ENCODE measurements at regions not wholly inside any gene's neighbourhood (a gene's known extent, or its start where the extent isn't known, plus 50 kb on each side); places are given as distances from the start of the nearest gene placed in this dataset.

DNA sequence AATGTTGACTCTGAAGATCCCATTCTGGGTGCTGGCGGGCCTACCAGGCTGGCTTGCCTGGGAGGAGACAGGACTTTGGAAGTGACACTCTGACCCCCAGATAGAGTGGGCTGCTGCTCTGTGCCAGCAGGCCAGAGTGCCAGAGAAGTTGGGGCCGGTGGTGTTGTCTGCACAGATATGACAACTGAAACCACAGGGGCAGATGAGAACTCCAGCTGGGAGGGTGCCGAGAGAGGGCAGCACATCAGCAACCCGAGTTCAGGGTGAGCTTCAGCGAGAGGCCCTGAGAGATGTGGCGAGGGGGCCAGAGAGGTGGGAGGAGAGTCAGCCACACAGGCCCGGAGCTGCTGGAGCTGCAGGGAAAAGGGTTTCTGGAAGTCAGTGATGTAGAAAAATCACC lies 193.2 kb upstream of the MGMT start:
- ATAC-seq (no peak), DNase-seq (no peak)
- peaks cover 0 to 8% (median 0%) of the 10 kb centered on the region in 3 donors for H3K27me3 ChIP-seq (ENCODE audit: insufficient read depth in 3 of 3, low read length in 2 of 3)
- H3K36me3 ChIP-seq (ENCODE audit: insufficient read depth in 1 of 2, low read depth in 1 of 2) = no peaks in the 10 kb centered on the region
- WGBS, 3 donors = 68 to 79% (median 70%) methylated on average over 7 of the region's 7 CpGs
- intact Hi-C loops (cut with DNase I) = no loop called here
- TF ChIP-seq, protein P1, sequence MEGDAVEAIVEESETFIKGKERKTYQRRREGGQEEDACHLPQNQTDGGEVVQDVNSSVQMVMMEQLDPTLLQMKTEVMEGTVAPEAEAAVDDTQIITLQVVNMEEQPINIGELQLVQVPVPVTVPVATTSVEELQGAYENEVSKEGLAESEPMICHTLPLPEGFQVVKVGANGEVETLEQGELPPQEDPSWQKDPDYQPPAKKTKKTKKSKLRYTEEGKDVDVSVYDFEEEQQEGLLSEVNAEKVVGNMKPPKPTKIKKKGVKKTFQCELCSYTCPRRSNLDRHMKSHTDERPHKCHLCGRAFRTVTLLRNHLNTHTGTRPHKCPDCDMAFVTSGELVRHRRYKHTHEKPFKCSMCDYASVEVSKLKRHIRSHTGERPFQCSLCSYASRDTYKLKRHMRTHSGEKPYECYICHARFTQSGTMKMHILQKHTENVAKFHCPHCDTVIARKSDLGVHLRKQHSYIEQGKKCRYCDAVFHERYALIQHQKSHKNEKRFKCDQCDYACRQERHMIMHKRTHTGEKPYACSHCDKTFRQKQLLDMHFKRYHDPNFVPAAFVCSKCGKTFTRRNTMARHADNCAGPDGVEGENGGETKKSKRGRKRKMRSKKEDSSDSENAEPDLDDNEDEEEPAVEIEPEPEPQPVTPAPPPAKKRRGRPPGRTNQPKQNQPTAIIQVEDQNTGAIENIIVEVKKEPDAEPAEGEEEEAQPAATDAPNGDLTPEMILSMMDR (IDR thresholded peaks at IDR 0.05) = no peak
- H3K4me3 ChIP-seq = no peak overlapping the region
- no peak overlapping the region for H3K27ac ChIP-seq
- no peaks in the 10 kb centered on the region for H3K9me3 ChIP-seq
- no peaks in the 10 kb centered on the region for H3K4me1 ChIP-seq

DNA sequence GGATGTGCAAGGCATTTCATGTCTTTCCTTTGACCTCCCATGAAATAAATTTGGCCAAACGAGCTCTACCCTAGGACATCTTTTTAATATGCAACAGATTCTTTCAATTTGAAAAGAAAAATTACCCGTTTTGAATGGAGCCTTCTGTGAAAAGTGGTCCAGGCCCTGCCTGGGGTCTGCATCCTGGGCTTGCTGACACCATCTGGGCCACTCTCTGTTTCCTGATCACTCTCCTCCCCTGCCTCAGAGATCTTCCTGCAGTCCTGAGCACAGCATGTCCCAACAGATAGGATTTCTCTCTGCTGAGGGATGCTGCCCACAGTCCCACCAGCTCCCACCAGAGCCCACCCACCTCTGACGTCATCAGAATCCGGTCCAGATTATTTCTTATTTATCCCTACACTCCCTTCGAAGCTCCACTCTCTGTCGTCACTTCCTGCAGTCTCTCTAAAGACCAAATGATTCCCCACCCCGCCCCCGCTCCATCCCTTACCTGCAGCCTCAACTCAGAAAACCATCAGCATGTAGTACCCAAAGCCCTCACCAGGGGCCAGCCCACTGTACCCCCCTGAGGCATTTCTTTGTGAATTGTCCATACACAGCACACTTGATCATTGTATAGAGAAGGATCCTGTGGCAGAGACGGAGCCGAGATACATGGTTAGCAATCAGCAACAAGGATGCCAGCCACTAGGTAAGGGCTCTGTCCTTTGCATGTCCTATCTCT lies 192.1 kb upstream of the MGMT start:
- ATAC-seq = no peak

DNA sequence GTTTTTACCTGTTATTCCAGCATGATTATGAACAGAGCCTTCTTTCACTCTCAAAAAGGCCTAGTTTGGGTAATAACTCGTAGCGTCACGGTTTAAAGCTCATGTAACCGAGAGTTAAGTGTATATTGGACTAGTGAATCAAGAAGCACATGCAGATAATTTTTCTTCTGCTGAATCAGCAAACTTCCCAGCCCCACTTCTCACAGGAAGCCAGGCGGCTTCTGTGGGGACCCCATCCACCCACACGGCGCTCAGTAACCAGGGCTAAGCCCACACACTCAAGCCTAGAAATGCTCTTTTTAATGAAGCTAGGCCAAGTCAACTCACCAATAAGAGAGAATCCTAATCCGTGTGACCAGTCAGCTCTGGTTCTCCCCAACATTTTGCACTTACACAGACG lies 191.2 kb upstream of the MGMT start:
- ATAC-seq = no peak
- Histone ChIP-seq H3K27me3 (ENCODE audit: insufficient read depth in 3 of 3, low read length in 2 of 3) (peaks cover 0 to 8% (median 0%) of the 10 kb centered on the region in 3 donors), H3K36me3 (ENCODE audit: insufficient read depth in 1 of 2, low read depth in 1 of 2) (no peaks in the 10 kb centered on the region), H3K4me3 (no peak overlapping the region), H3K27ac (no peak overlapping the region), H3K4me1 (no peaks in the 10 kb centered on the region), H3K9me3 (no peaks in the 10 kb centered on the region)
- intact Hi-C loops (cut with DNase I) = no loop called here
- TF ChIP-seq, protein P1 (IDR thresholded peaks at IDR 0.05) = no peak
- WGBS, 3 donors = 89 to 95% (median 91%) methylated on average over 9 of the region's 9 CpGs
- no peak for DNase-seq

More for the DNA sequence above, 192.1 kb upstream of the MGMT start:
- 89 to 90% (median 89%) methylated on average over 10 of the region's 10 CpGs for WGBS, 3 donors
- TF ChIP-seq, protein P1 (IDR thresholded peaks at IDR 0.05) = no peak
- intact Hi-C loops (cut with DNase I) = no loop called here
- H3K9me3 ChIP-seq = no peaks in the 10 kb centered on the region
- H3K36me3 ChIP-seq (ENCODE audit: insufficient read depth in 1 of 2, low read depth in 1 of 2) = no peaks in the 10 kb centered on the region
- H3K27ac ChIP-seq = no peak overlapping the region
- H3K4me3 ChIP-seq = no peak overlapping the region
- no peaks in the 10 kb centered on the region for H3K4me1 ChIP-seq
- H3K27me3 ChIP-seq (ENCODE audit: insufficient read depth in 3 of 3, low read length in 2 of 3) = peaks cover 0 to 8% (median 0%) of the 10 kb centered on the region in 3 donors
- no peak for DNase-seq

DNA sequence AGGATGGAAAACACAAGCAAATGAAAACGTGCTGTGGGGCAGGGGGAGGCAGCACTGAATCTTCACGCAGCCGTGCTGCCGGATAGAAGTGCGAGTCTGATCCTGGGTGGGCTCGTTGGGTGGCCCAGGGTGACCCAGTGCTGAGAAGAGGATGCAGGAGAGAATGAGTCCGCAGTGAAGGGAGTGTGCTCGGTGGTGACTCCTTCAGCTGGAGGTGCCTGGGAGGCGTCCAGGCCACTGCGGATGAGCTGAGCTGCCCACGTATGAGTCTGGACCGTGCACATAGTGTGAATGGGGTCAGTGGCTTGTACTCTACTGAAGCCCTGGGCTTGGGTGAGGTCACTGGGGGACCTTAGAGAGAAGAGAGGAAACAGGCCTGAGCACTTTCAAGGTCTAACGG lies 190.0 kb upstream of the MGMT start:
- no peak overlapping the region for H3K27ac ChIP-seq
- peaks cover 0 to 8% (median 0%) of the 10 kb centered on the region in 3 donors for H3K27me3 ChIP-seq (ENCODE audit: insufficient read depth in 3 of 3, low read length in 2 of 3)
- 78 to 87% (median 84%) methylated on average over 13 of the region's 13 CpGs for WGBS, 3 donors
- peaks cover under 1% of the 10 kb centered on the region for H3K9me3 ChIP-seq
- ATAC-seq (no peak), DNase-seq (no peak)
- intact Hi-C loops (cut with DNase I) = no loop called here
- no peaks in the 10 kb centered on the region for H3K36me3 ChIP-seq (ENCODE audit: insufficient read depth in 1 of 2, low read depth in 1 of 2)
- no peak overlapping the region for H3K4me3 ChIP-seq
- H3K4me1 ChIP-seq = no peaks in the 10 kb centered on the region
- TF ChIP-seq, protein P1 (IDR thresholded peaks at IDR 0.05) = no peak

DNA sequence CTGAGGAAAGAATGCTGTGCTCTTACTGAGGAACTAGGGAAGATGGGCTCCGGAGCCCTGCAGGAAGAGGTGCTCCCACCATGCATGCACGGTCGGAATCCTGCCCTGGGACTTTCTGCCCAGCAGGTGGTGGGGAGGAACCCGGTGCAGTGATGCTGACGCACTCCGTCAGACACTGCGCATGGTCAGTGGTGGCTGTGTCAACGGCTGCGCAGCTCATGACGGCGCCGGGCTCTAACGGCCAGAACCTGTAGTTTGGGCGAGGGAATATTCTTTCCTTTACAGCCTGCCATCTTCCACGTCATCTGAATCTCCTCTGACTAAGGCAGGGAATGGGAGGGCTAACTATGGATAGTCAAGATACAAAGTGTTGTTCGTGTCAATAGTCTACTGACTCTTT lies 189.2 kb upstream of the MGMT start:
- no peaks in the 10 kb centered on the region for H3K4me1 ChIP-seq
- intact Hi-C loops (cut with DNase I) = no loop called here
- TF ChIP-seq, protein P1 (IDR thresholded peaks at IDR 0.05) = no peak
- no peak for ATAC-seq
- H3K9me3 ChIP-seq = peaks cover 3% of the 10 kb centered on the region
- H3K27ac ChIP-seq = no peak overlapping the region
- H3K36me3 ChIP-seq (ENCODE audit: insufficient read depth in 1 of 2, low read depth in 1 of 2) = no peaks in the 10 kb centered on the region
- peak in 1 of 2 donors; percentile 59 for DNase-seq
- H3K4me3 ChIP-seq = no peak overlapping the region
- H3K27me3 ChIP-seq (ENCODE audit: insufficient read depth in 3 of 3, low read length in 2 of 3) = peaks cover 0 to 8% (median 0%) of the 10 kb centered on the region in 3 donors
- whole genome bisulfite sequencing, 3 donors = 84 to 94% (median 91%) methylated on average over 16 of the region's 16 CpGs
